Spleen (tissue), 7 donors: ENCODE measurements at regions not wholly inside any gene's neighbourhood (a gene's known extent, or its start where the extent isn't known, plus 50 kb on each side); places are given as distances from the start of the nearest gene placed in this dataset.

ENCODE experiments used
- POLR2A ChIP-seq, 3 donors: fragments of 450-650 bp; IDR thresholded peaks; one replicate each; pipeline ENCODE4 v1.5.1; 2017; ENCODE audit warnings: antibody characterized with exemption in 3 of 3, mild to moderate bottlenecking in 1 of 3
- TF ChIP-seq, protein P1 (sequence below), 11 experiments: fragments of 200-600 bp in 7 of 11; fragments of 450-650 bp in 4 of 11; sonication (generic) in 4 of 11; IDR thresholded peaks in 8 of 11; conservative IDR thresholded peaks in 3 of 11; 1 replicate in 7 of 11; 2 replicates in 4 of 11; pipeline versions ENCODE4 v1.4.0 to v1.8.0; 2016 to 2021; ENCODE audit warnings: antibody characterized with exemption in 11 of 11, inconsistent platforms in 4 of 11, mild to moderate bottlenecking in 1 of 11
- donor health status: DM: no; HTN: no; CAD: no; lungs with moderate emphysema.
- donor health status: DM: no; HTN: no; CAD: no.
- donor health status: DM: no; HTN: no; CAD: no.

DNA sequence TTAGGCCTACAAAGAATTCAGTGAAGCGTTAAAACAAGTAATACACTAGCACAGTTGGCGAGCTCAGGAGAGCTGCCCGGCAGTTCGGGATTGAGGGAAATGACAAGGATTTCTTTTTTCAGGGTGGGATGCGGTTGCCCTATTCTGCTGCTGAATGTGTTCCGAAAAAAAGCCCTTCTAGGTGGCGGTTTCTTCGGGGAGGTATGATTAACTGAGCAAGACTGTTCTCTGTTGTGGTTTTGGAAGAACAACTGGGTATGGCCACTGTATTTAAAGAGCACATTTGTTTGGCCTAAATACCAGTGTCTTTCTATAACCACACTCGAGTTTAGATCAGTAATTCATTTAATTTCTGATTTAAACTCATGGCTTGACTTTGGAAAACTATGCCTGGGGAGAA lies 459.7 kb upstream of the FAT1 start:
- TF ChIP-seq, protein P1, sequence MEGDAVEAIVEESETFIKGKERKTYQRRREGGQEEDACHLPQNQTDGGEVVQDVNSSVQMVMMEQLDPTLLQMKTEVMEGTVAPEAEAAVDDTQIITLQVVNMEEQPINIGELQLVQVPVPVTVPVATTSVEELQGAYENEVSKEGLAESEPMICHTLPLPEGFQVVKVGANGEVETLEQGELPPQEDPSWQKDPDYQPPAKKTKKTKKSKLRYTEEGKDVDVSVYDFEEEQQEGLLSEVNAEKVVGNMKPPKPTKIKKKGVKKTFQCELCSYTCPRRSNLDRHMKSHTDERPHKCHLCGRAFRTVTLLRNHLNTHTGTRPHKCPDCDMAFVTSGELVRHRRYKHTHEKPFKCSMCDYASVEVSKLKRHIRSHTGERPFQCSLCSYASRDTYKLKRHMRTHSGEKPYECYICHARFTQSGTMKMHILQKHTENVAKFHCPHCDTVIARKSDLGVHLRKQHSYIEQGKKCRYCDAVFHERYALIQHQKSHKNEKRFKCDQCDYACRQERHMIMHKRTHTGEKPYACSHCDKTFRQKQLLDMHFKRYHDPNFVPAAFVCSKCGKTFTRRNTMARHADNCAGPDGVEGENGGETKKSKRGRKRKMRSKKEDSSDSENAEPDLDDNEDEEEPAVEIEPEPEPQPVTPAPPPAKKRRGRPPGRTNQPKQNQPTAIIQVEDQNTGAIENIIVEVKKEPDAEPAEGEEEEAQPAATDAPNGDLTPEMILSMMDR (IDR thresholded peaks at IDR 0.05 in 8 of 11, conservative IDR thresholded peaks at IDR 0.05 in 3 of 11): no peak
- no peak for TF ChIP-seq POLR2A (IDR thresholded peaks at IDR 0.05)
